Smooth muscle cell (in vitro differentiated cells): ENCODE measurements at regions not wholly inside any gene's neighbourhood (a gene's known extent, or its start where the extent isn't known, plus 50 kb on each side); places are given as distances from the start of the nearest gene placed in this dataset.

ENCODE experiments used
- DNase-seq: peaks from one replicate; lab custom pipeline; 2025; ENCODE audit not compliant: unreplicated experiment; lab: John Stamatoyannopoulos, UW
- H2AFZ ChIP-seq: fragments of 200-600 bp; sonication (generic); 2 replicates; pipeline ENCODE4 v1.6.0; 2016; ENCODE audit warnings: antibody characterized with exemption, low read depth, mild to moderate bottlenecking
- H3F3A ChIP-seq: fragments of 200-600 bp; sonication (generic); 2 replicates; pipeline ENCODE4 v1.6.0; 2017; ENCODE audit warnings: antibody characterized with exemption, low read depth
- H3K27ac ChIP-seq: fragments of 200-600 bp; sonication (generic); 2 replicates; pipeline ENCODE4 v1.5.1; 2016; ENCODE audit warnings: low read depth, mild to moderate bottlenecking
- H3K27me3 ChIP-seq: fragments of 200-600 bp; sonication (generic); 2 replicates; pipeline ENCODE4 v1.6.1; 2016; ENCODE audit warnings: low read depth, mild to moderate bottlenecking
- H3K36me3 ChIP-seq: fragments of 200-600 bp; sonication (generic); 2 replicates; pipeline ENCODE4 v1.5.1; 2016; ENCODE audit warnings: low read depth
- H3K4me1 ChIP-seq: fragments of 200-600 bp; sonication (generic); 2 replicates; pipeline ENCODE4 v1.5.1; 2016; ENCODE audit warnings: low read depth
- H3K4me2 ChIP-seq: fragments of 200-600 bp; sonication (generic); 2 replicates; pipeline ENCODE4 v1.6.0; 2016; ENCODE audit warnings: mild to moderate bottlenecking
- H3K4me3 ChIP-seq: fragments of 200-600 bp; sonication (generic); 2 replicates; pipeline ENCODE4 v1.5.1; 2016; ENCODE audit warnings: mild to moderate bottlenecking
- H3K79me2 ChIP-seq: fragments of 200-600 bp; sonication (generic); 2 replicates; pipeline ENCODE4 v1.6.0; 2016; ENCODE audit warnings: low read depth, mild to moderate bottlenecking
- H3K9ac ChIP-seq: fragments of 200-600 bp; sonication (generic); 2 replicates; pipeline ENCODE4 v1.6.0; 2016; ENCODE audit warnings: low read depth
- H3K9me3 ChIP-seq: fragments of 200-600 bp; sonication (generic); replicated peaks from 2 replicates; pipeline ENCODE4 v1.5.1; 2016; ENCODE audit warnings: low read depth
- H4K20me1 ChIP-seq: fragments of 200-600 bp; sonication (generic); 2 replicates; pipeline ENCODE4 v1.6.0; 2016; ENCODE audit warnings: low read depth
- WGBS: methylation state at CpG from one replicate; pipeline ENCODE4 v1.1.7; 2016; ENCODE audit warnings: low lambda C conversion rate; 5-methylcytosine and 5-hydroxymethylcytosine counted together
- TF ChIP-seq, protein P1 (sequence below): fragments of 200-600 bp; sonication (generic); IDR thresholded peaks from 2 replicates; pipeline ENCODE4 v1.5.1; 2017; ENCODE audit warnings: borderline replicate concordance, mild to moderate bottlenecking, antibody characterized with exemption; ENCODE audit not compliant: insufficient read depth, poor library complexity, severe bottlenecking

DNA sequence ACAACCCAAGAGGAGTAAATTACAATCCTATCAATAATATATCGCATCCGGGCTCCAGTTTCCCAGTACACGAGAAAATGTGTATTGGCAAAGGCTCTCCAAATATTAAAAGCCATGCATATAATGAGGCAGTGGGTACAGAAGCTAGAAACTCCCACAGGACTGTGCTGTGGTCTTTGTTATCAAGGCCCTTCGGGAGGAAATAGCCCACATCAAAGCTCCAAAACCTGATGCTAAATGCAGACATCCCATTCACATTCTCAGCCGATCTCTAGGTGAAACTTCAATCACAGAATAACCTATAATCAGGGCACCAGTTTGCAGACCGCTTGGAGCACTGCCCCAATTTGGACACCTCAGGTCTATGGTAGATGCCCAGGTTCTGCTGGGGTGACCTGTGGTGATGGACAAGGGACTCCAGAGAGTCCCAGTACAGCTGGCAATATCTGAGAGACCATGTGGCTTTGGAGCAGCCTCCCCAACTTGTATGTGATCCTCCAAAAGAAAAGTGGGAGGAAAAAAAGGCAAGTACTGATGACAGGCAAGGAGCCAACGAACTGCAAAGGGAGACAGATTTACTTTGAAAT lies 148.8 kb upstream of the CAMK1G start:
- Histone ChIP-seq H2AFZ (no peak overlapping the region), H4K20me1 (no peaks in the 10 kb centered on the region), H3K27ac (peak overlapping the region; percentile 34), H3K36me3 (no peaks in the 10 kb centered on the region), H3K4me2 (no peak overlapping the region), H3K4me1 (peaks cover 25% of the 10 kb centered on the region), H3K9ac (no peak overlapping the region), H3F3A (peaks cover 4% of the 10 kb centered on the region), H3K27me3 (no peaks in the 10 kb centered on the region), H3K9me3 (no peaks in the 10 kb centered on the region), H3K4me3 (no peak overlapping the region), H3K79me2 (no peaks in the 10 kb centered on the region)
- 60% methylated on average over 7 of the region's 7 CpGs for WGBS
- DNase-seq, result no peak
- TF ChIP-seq, protein P1, sequence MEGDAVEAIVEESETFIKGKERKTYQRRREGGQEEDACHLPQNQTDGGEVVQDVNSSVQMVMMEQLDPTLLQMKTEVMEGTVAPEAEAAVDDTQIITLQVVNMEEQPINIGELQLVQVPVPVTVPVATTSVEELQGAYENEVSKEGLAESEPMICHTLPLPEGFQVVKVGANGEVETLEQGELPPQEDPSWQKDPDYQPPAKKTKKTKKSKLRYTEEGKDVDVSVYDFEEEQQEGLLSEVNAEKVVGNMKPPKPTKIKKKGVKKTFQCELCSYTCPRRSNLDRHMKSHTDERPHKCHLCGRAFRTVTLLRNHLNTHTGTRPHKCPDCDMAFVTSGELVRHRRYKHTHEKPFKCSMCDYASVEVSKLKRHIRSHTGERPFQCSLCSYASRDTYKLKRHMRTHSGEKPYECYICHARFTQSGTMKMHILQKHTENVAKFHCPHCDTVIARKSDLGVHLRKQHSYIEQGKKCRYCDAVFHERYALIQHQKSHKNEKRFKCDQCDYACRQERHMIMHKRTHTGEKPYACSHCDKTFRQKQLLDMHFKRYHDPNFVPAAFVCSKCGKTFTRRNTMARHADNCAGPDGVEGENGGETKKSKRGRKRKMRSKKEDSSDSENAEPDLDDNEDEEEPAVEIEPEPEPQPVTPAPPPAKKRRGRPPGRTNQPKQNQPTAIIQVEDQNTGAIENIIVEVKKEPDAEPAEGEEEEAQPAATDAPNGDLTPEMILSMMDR, result no peak

DNA sequence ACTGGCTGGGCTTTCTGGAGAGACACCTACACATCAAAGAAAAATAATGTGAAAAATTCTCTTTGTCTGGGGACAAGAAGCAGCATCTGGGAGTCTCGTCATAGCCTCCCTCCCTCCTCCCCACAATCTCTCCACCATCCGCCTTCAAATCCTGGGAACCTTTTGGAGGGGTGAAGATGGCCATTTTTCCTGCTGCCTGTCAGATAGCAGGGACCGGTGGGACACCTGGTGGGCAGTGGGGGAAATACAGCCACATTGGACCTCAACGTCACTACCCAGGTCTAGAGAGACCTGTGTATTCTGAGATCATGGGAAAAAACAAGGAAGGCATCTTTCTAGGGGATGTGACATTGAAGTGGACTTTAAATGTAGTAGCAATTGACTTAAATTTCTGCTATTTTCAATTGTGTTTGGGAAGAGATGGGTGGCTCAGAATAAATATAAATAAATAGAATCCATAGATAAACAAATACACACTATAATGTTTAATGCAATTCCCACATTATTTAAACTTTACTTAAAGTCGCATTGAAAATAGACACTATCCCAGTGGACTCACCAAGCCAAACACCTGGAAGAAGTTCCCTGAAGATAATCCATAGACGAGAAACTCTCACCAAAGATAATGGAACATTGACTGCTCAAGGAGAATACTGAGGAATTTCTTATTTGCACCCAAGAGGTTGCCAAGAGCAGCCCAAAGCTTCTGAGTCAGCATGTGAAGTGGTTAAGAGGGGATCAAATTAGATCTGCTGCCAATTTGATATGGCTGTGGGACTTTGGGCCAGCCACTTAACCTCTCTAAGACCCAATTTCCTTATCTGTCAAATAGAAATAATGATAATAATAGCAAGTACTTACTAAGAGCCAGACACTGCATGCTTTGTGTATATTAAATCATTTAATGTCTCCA lies 147.6 kb upstream of the CAMK1G start:
- Histone ChIP-seq H3K9ac (no peak overlapping the region), H3K27ac (peak overlapping the region; percentile 34), H3K79me2 (no peaks in the 10 kb centered on the region), H3K9me3 (no peaks in the 10 kb centered on the region), H3K4me3 (no peak overlapping the region), H3K4me1 (peaks cover 25% of the 10 kb centered on the region), H3K4me2 (no peak overlapping the region), H3F3A (peaks cover 4% of the 10 kb centered on the region), H3K27me3 (no peaks in the 10 kb centered on the region), H2AFZ (peak overlapping the region; percentile 9), H3K36me3 (no peaks in the 10 kb centered on the region), H4K20me1 (no peaks in the 10 kb centered on the region)
- 32% methylated on average over 6 of the region's 6 CpGs for WGBS
- TF ChIP-seq, protein P1, result peak; percentile 83
- peak; percentile 9 for DNase-seq

DNA sequence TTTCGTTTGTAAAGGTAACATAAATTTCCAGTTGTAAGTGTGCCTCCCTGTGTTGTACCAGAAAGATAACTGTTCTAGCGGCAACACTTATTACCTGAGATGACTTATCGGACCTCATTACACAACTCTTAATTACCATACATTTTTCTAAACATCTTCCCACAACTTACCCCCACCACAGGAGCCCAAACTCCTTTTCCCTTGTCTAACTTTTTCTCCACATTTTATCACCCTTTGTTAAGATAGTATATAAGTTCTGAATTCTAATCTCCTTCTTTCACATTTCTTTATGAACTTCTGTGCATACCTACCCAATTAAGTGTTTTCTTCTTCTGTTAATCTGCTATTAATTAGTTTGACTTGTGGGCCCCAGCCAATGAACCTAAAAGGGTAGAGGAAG lies 143.7 kb upstream of the CAMK1G start:
- Histone ChIP-seq H3K27me3 (no peaks in the 10 kb centered on the region), H2AFZ (no peak overlapping the region), H3K36me3 (no peaks in the 10 kb centered on the region), H3K79me2 (no peaks in the 10 kb centered on the region), H3K4me3 (no peak overlapping the region), H3K9me3 (no peaks in the 10 kb centered on the region), H3K27ac (no peak overlapping the region), H3K4me2 (no peak overlapping the region), H3K4me1 (peaks cover 4% of the 10 kb centered on the region), H3F3A (peaks cover 9% of the 10 kb centered on the region), H3K9ac (no peak overlapping the region), H4K20me1 (no peaks in the 10 kb centered on the region)
- TF ChIP-seq, protein P1, result no peak
- no peak for DNase-seq
- WGBS, result 100% methylated on average over 3 of the region's 3 CpGs
